ENCODE measurements at regions not wholly inside any gene's neighbourhood (a gene's known extent, or its start where the extent isn't known, plus 50 kb on each side); places are given as distances from the start of the nearest gene placed in this dataset.

GRCh38 chr7:54956865-54957264, 62.0 kb upstream of the EGFR start:
- TF ChIP-seq CBFB (IDR thresholded peaks at IDR 0.05; ENCODE audit: low read depth): no peak
- no peak for TF ChIP-seq RAD51 (IDR thresholded peaks at IDR 0.05)
- TF ChIP-seq CTCF (IDR thresholded peaks at IDR 0.05 in 2 of 3, conservative IDR thresholded peaks at IDR 0.05 in 1 of 3; ENCODE audit: control insufficient read depth in 2 of 3, extremely low read depth in 1 of 3, insufficient read depth in 1 of 3, low read depth in 3 of 3, low read length in 3 of 3): no peak
- TF ChIP-seq SMC3 (IDR thresholded peaks at IDR 0.05; ENCODE audit: borderline replicate concordance, low read length): no peak
- TF ChIP-seq CEBPB (IDR thresholded peaks at IDR 0.05; ENCODE audit: borderline replicate concordance in 1 of 2, low read depth in 2 of 2, low read length in 2 of 2): no peak
- no peak for TF ChIP-seq BRCA1 (IDR thresholded peaks at IDR 0.05; ENCODE audit: low read depth, low read length)
- TF ChIP-seq ZZZ3 (IDR thresholded peaks at IDR 0.05; ENCODE audit: control insufficient read depth, insufficient read length, low read depth): no peak
- TF ChIP-seq RCOR1 (conservative IDR thresholded peaks at IDR 0.05; ENCODE audit: low read depth, low read length): no peak
- no peak for TF ChIP-seq MAX (IDR thresholded peaks at IDR 0.05; ENCODE audit: low read depth, low read length)
- TF ChIP-seq RAD21 (IDR thresholded peaks at IDR 0.05; ENCODE audit: insufficient read depth, low read depth, low read length): no peak
- no peak for TF ChIP-seq GABPA (IDR thresholded peaks at IDR 0.05; ENCODE audit: low read depth)
